ENCODE measurements at regions not wholly inside any gene's neighbourhood (a gene's known extent, or its start where the extent isn't known, plus 50 kb on each side); places are given as distances from the start of the nearest gene placed in this dataset.

DNA sequence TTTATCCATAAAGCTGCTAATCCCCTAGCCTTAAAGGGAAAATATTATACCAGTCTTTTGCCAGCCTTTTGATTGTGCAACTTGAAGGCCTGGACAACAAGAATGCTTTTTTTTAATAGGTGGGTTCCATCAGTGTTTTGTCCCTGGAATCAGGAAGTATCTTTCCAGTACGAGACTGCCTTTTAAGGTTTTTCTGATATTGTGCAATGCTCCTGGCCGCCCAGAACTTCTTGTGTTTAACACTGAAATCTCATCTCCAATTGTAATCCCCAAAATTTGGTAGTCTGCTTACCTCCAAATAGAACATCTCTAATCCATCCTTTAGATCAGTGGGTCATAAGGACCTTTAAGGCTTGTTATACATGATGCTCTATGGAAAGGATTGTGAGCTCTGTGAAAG, 256.7 kb downstream of the NAF1 start:
- peaks cover 9% of the 10 kb centered on the region for H3K9me3 ChIP-seq
- TF ChIP-seq, protein P1, sequence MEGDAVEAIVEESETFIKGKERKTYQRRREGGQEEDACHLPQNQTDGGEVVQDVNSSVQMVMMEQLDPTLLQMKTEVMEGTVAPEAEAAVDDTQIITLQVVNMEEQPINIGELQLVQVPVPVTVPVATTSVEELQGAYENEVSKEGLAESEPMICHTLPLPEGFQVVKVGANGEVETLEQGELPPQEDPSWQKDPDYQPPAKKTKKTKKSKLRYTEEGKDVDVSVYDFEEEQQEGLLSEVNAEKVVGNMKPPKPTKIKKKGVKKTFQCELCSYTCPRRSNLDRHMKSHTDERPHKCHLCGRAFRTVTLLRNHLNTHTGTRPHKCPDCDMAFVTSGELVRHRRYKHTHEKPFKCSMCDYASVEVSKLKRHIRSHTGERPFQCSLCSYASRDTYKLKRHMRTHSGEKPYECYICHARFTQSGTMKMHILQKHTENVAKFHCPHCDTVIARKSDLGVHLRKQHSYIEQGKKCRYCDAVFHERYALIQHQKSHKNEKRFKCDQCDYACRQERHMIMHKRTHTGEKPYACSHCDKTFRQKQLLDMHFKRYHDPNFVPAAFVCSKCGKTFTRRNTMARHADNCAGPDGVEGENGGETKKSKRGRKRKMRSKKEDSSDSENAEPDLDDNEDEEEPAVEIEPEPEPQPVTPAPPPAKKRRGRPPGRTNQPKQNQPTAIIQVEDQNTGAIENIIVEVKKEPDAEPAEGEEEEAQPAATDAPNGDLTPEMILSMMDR (IDR thresholded peaks at IDR 0.05): no peak
- TF ChIP-seq EP300 (IDR thresholded peaks at IDR 0.05): no peak
- no peak for TF ChIP-seq POLR2AphosphoS5 (IDR thresholded peaks at IDR 0.05)
- TF ChIP-seq POLR2A (IDR thresholded peaks at IDR 0.05): no peak
- no peak overlapping the region for H3K4me3 ChIP-seq
- no peak overlapping the region for H3K27ac ChIP-seq
- 66% methylated on average over 2 of the region's 2 CpGs for WGBS
- H3K36me3 ChIP-seq: no peaks in the 10 kb centered on the region
- no peaks in the 10 kb centered on the region for H3K27me3 ChIP-seq
- DNase-seq (ENCODE audit: low spot score in 2 of 2): no peak
- no peaks in the 10 kb centered on the region for H3K4me1 ChIP-seq

DNA sequence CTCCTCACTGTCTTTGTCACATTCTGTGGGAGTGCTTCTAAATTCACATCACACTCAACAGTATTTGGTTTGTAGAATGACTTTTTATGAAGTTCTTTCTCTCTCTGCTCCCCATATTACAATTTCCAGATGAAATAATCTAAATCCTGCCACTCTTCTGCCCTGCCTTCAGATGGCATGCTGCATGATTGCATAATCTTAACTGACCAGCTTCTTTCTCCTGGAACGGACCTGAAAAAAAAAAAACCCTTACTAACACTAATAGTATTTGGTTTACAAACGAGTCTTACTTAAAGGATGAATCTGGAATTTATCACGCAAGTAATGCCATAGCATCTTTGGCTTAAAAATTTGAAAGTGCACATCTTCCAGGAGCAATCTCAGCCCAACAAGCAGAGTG, 272.3 kb downstream of the NAF1 start:
- WGBS: 68% methylated on average over 3 of the region's 3 CpGs
- no peak overlapping the region for H3K4me3 ChIP-seq
- H3K4me1 ChIP-seq: no peaks in the 10 kb centered on the region
- H3K9me3 ChIP-seq: no peaks in the 10 kb centered on the region
- no peak overlapping the region for H3K27ac ChIP-seq
- H3K27me3 ChIP-seq: no peaks in the 10 kb centered on the region
- TF ChIP-seq POLR2AphosphoS5 (IDR thresholded peaks at IDR 0.05) (no peak), EP300 (IDR thresholded peaks at IDR 0.05) (no peak), POLR2A (IDR thresholded peaks at IDR 0.05) (no peak)
- TF ChIP-seq, protein P1 (IDR thresholded peaks at IDR 0.05): no peak
- H3K36me3 ChIP-seq: no peaks in the 10 kb centered on the region
- DNase-seq (ENCODE audit: low spot score in 2 of 2): no peak

DNA sequence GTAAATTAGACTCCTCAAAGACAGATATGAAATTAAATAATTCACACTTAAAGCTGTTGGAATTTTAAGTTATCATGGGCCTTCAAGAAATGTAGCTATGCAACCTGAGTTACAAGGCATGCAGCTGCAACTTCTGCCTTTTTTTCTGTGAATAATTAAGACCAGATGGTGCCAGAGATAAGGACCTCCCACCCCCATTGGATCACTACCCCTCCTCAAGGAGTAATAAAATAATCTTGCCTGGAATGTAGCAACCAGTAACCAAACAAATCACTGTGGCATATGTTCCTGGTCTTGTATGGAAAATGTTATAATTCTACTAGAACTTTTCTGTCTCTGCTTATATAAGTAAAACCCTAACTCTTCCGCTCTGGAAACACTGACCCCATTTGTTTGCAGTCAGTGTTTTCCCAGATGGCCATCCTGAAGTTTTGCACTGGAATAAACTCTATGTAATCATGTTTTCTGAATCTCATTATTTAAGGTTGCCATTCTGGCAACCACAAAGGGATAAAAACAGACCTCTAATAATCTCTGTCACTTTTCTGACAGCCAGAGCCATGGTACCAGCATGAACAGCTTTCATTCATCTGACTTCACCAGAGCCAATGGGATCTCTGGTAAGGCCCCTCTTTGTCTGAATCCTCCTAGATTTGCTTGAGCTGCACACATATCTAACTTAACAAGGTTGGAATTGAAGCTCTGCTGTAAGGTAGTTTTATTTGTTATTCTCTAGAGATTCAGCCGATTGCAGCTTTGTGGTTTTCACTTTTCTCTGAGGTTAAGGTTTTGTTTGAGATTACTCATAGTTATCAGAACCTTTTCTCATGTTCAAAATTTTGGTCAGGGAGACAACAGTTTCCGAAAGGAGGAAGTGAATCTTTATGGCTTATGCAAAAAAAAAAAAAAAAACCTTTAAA, 274.6 kb downstream of the NAF1 start:
- 57% methylated on average over 3 of the region's 3 CpGs for WGBS
- Histone ChIP-seq H3K4me1 (no peaks in the 10 kb centered on the region), H3K36me3 (no peaks in the 10 kb centered on the region), H3K27me3 (no peaks in the 10 kb centered on the region), H3K9me3 (no peaks in the 10 kb centered on the region), H3K27ac (no peak overlapping the region), H3K4me3 (no peak overlapping the region)
- no peak for DNase-seq (ENCODE audit: low spot score in 2 of 2)
- TF ChIP-seq POLR2AphosphoS5 (IDR thresholded peaks at IDR 0.05) (no peak), EP300 (IDR thresholded peaks at IDR 0.05) (no peak), POLR2A (IDR thresholded peaks at IDR 0.05) (no peak)
- TF ChIP-seq, protein P1 (IDR thresholded peaks at IDR 0.05): no peak

DNA sequence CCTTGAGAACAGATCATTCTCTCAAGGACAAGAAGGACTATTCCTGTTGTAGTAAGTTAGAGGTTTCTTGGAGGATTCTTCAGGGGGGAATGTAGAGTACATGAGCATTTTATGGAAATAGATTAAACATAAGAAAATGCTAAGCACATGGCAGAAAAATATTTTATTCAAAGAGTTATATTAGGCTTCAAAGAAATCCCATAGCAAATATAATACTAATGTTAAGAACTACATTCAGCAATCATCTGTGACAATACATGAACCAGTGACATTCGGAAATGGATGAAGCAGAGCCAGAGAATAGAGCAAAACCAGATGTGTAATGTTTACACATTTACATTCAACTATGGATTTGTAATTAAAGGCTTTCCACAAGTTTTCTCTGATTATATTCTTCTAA, 288.6 kb downstream of the NAF1 start:
- no peak overlapping the region for H3K4me3 ChIP-seq
- DNase-seq (ENCODE audit: low spot score in 2 of 2): no peak
- no peaks in the 10 kb centered on the region for H3K27me3 ChIP-seq
- H3K9me3 ChIP-seq: no peaks in the 10 kb centered on the region
- WGBS: 68% methylated on average over 1 of the region's 1 CpG
- no peaks in the 10 kb centered on the region for H3K4me1 ChIP-seq
- no peaks in the 10 kb centered on the region for H3K36me3 ChIP-seq
- TF ChIP-seq EP300 (IDR thresholded peaks at IDR 0.05): no peak
- no peak for TF ChIP-seq POLR2A (IDR thresholded peaks at IDR 0.05)
- no peak for TF ChIP-seq POLR2AphosphoS5 (IDR thresholded peaks at IDR 0.05)
- TF ChIP-seq, protein P1 (IDR thresholded peaks at IDR 0.05): no peak
- no peak overlapping the region for H3K27ac ChIP-seq

DNA sequence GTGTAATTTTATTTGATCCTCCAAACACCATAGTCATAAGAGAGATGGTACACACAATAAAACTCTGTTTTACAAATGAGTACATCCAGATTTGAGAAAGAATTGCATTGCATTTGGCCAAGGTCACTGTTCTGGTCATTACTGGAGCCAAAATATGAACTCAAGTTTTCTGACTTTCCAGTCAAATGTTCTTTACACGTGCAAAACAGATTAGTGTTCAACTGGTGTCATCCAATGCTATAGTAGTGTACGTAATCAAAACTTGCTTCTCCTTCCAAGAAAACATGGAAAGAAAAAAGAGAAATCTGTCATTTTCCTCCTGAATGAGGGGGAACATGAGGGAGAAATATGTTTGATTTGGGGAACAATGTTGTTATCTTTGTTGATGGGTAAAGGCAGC, 291.9 kb downstream of the NAF1 start:
- no peak overlapping the region for H3K4me3 ChIP-seq
- TF ChIP-seq POLR2AphosphoS5 (IDR thresholded peaks at IDR 0.05): no peak
- TF ChIP-seq POLR2A (IDR thresholded peaks at IDR 0.05): no peak
- TF ChIP-seq EP300 (IDR thresholded peaks at IDR 0.05): no peak
- TF ChIP-seq, protein P1 (IDR thresholded peaks at IDR 0.05): no peak
- no peaks in the 10 kb centered on the region for H3K9me3 ChIP-seq
- DNase-seq (ENCODE audit: low spot score in 2 of 2): no peak
- WGBS: 55% methylated on average over 2 of the region's 2 CpGs
- no peaks in the 10 kb centered on the region for H3K27me3 ChIP-seq
- H3K27ac ChIP-seq: no peak overlapping the region
- no peaks in the 10 kb centered on the region for H3K4me1 ChIP-seq
- no peaks in the 10 kb centered on the region for H3K36me3 ChIP-seq
